ENCODE measurements at regions not wholly inside any gene's neighbourhood (a gene's known extent, or its start where the extent isn't known, plus 50 kb on each side); places are given as distances from the start of the nearest gene placed in this dataset.

DNA sequence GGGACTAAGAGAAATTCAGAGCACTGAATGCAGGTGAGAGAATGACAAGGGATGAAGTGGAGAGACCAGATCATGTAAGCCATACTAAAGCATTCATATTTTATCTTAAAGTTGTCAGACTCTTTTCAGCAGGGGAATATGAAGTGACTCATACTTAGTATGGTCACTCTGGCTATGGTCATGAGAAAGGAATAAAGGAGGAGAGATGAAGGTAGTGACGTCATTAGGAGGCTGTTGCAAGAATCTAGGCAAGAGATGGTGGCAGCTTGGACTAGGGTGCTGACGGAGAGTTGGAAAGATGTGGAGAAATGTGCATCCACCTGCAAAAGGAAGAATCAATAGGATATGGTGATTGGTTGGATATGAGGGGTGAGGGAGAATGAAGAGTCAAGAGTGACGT, 203.2 kb upstream of the ACVR2A start:
- H3K36me3 ChIP-seq: no peaks in the 10 kb centered on the region
- H3K4me3 ChIP-seq: no peak overlapping the region
- H3K9me3 ChIP-seq: no peaks in the 10 kb centered on the region
- H3K4me1 ChIP-seq: peaks cover 0 to 4% (median 0%) of the 10 kb centered on the region in 4 donors
- TF ChIP-seq, protein P1, sequence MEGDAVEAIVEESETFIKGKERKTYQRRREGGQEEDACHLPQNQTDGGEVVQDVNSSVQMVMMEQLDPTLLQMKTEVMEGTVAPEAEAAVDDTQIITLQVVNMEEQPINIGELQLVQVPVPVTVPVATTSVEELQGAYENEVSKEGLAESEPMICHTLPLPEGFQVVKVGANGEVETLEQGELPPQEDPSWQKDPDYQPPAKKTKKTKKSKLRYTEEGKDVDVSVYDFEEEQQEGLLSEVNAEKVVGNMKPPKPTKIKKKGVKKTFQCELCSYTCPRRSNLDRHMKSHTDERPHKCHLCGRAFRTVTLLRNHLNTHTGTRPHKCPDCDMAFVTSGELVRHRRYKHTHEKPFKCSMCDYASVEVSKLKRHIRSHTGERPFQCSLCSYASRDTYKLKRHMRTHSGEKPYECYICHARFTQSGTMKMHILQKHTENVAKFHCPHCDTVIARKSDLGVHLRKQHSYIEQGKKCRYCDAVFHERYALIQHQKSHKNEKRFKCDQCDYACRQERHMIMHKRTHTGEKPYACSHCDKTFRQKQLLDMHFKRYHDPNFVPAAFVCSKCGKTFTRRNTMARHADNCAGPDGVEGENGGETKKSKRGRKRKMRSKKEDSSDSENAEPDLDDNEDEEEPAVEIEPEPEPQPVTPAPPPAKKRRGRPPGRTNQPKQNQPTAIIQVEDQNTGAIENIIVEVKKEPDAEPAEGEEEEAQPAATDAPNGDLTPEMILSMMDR (IDR thresholded peaks at IDR 0.05): no peak
- TF ChIP-seq POLR2A (IDR thresholded peaks at IDR 0.05): no peak
- H3K27me3 ChIP-seq: no peaks in the 10 kb centered on the region
- no peak for DNase-seq
- H3K27ac ChIP-seq: no peak overlapping the region

DNA sequence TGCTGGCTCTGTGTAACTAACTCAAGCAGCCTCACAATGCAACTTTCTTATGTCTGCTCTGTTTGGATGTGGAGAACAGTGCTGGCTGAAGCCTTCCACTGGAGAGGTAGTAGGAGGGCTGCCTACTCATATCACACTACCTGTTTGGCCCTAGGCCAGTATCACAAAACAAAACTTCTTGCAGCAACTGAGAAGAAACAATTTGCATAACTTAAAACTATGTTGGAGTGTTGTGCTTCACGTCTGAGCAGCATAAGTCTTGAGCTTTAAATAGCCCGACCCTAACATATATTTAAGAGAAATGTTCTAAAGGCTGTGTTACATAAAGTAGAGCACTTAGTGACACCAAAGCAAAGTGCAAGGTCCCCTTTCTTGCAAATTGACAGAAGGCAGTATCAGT, 204.9 kb upstream of the ACVR2A start:
- Histone ChIP-seq H3K36me3 (no peaks in the 10 kb centered on the region), H3K9me3 (no peaks in the 10 kb centered on the region), H3K27me3 (no peaks in the 10 kb centered on the region), H3K4me3 (no peak overlapping the region), H3K4me1 (peaks cover 0 to 13% (median 0%) of the 10 kb centered on the region in 4 donors), H3K27ac (no peak overlapping the region)
- DNase-seq: no peak
- no peak for TF ChIP-seq POLR2A (IDR thresholded peaks at IDR 0.05)
- TF ChIP-seq, protein P1 (IDR thresholded peaks at IDR 0.05): no peak

- Histone ChIP-seq H3K36me3 (no peaks in the 10 kb centered on the region), H3K27me3 (no peaks in the 10 kb centered on the region), H3K9me3 (no peaks in the 10 kb centered on the region), H3K27ac (no peak overlapping the region), H3K4me3 (no peak overlapping the region), H3K4me1 (peaks cover 0 to 13% (median 0%) of the 10 kb centered on the region in 4 donors)
- no peak for DNase-seq
- TF ChIP-seq POLR2A (IDR thresholded peaks at IDR 0.05): no peak
- TF ChIP-seq, protein P1 (IDR thresholded peaks at IDR 0.05): no peak
Measured at GRCh38 chr2:147639386-147639785, 205.4 kb upstream of the ACVR2A start.

DNA sequence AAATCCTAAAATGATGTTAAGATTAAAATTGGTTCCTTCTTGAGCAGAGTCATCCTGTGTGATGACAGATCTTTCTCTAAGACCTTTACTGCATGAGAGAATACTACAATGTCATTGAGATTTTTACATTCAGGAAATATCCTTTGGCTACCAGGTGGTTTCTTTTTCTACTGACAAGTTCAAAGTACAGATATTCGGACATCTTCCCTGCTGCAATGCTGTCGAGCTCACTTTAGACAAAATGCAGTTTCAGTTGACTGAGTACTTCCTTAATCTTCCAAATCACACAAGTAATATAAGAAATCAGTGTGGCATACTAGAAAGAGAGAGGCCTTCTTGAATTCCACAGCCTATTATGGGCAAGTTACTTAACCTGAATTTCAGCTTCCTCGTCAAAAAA, 207.9 kb upstream of the ACVR2A start:
- TF ChIP-seq, protein P1 (IDR thresholded peaks at IDR 0.05): no peak
- TF ChIP-seq POLR2A (IDR thresholded peaks at IDR 0.05): no peak
- Histone ChIP-seq H3K27me3 (no peaks in the 10 kb centered on the region), H3K36me3 (no peaks in the 10 kb centered on the region), H3K9me3 (no peaks in the 10 kb centered on the region), H3K4me3 (no peak overlapping the region), H3K27ac (no peak overlapping the region), H3K4me1 (peaks cover 0 to 13% (median 0%) of the 10 kb centered on the region in 4 donors)
- DNase-seq: no peak

DNA sequence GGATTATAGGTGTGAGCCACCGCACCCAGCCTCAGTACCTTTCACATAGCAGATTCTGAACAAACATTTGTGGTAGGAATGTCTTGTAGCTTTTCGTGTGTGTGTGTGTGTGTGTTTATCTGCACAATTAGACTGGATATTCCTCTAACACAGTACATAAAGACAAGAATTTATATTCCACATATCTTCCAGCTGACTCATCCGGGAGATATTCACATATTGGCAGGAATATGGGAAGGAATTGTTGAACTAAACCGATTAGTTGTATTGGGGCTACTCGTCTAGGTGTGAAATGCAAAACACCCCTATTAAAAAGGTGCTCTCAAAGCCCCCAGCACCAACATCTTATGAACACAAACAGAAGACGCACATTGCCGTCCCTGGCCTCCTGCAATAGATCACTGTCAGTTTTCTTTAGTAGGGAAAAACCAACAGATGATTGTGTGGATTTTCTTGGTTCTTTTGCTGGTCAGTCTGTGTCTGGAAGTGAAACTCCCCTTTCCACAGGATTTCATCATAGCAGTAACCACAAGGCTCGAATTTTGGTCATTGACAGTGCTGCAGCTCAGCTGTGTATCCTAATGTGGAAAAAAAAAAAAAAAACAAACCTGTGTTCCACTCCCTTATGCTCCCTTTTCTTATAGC, 208.5 kb upstream of the ACVR2A start:
- TF ChIP-seq, protein P1 (IDR thresholded peaks at IDR 0.05): no peak
- TF ChIP-seq POLR2A (IDR thresholded peaks at IDR 0.05): no peak

More for the DNA sequence above, 208.5 kb upstream of the ACVR2A start:
- Histone ChIP-seq H3K36me3 (no peaks in the 10 kb centered on the region), H3K4me1 (peaks cover 0 to 13% (median 0%) of the 10 kb centered on the region in 4 donors), H3K4me3 (no peak overlapping the region), H3K9me3 (no peaks in the 10 kb centered on the region), H3K27me3 (no peaks in the 10 kb centered on the region), H3K27ac (no peak overlapping the region)
- DNase-seq: no peak

Data from Peyer's patch (tissue), 4 donors.